Esophagus muscularis mucosa (tissue), 3 donors: ENCODE measurements at regions not wholly inside any gene's neighbourhood (a gene's known extent, or its start where the extent isn't known, plus 50 kb on each side); places are given as distances from the start of the nearest gene placed in this dataset.
"Not testable (repeated sequence)": the region's sequence is repeated elsewhere in the genome, so short reads cannot be mapped to it uniquely, and the experiment has no call there.

Source experiments
- POLR2A ChIP-seq: fragments of 450-650 bp; IDR thresholded peaks from one replicate; pipeline ENCODE4 v1.6.1; 2017; ENCODE audit warnings: antibody characterized with exemption, moderate library complexity, mild to moderate bottlenecking, low read depth
- POLR2AphosphoS5 ChIP-seq, 2 donors: sonication (generic); formaldehyde crosslinking; IDR thresholded peaks; one replicate each; pipeline ENCODE4 v1.6.1; 2017; ENCODE audit warnings: antibody characterized with exemption in 2 of 2
- TF ChIP-seq, protein P1 (sequence below), 3 experiments: fragments of 200-600 bp in 2 of 3; fragments of 450-650 bp in 1 of 3; sonication (generic) in 2 of 3; IDR thresholded peaks; one replicate each; pipeline ENCODE4 v1.5.1; 2017 to 2019; ENCODE audit warnings: antibody characterized with exemption in 3 of 3, mild to moderate bottlenecking in 2 of 3, moderate library complexity in 1 of 3

DNA sequence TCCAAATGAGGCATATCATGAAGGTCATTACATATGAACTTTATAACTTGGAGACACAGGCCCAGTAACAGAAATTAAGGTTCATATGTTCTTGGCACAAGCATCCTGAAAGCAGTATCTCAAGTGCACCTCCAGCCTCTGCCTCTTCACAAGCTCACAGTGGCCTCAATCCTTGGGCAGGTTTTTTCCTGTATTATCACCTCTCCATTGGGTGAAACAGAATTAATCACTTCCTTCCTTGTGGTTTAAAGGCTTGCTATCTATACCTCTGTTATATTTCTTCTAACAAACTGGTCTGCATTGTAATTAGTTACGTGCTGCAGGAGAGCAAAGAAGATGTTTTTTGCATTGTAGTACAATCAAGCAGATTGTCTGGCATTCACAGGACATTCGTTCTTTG, 471.0 kb downstream of the FOXD4L4 start:
- not testable (repeated sequence) for TF ChIP-seq POLR2AphosphoS5 (IDR thresholded peaks at IDR 0.05); POLR2A
- TF ChIP-seq, protein P1, sequence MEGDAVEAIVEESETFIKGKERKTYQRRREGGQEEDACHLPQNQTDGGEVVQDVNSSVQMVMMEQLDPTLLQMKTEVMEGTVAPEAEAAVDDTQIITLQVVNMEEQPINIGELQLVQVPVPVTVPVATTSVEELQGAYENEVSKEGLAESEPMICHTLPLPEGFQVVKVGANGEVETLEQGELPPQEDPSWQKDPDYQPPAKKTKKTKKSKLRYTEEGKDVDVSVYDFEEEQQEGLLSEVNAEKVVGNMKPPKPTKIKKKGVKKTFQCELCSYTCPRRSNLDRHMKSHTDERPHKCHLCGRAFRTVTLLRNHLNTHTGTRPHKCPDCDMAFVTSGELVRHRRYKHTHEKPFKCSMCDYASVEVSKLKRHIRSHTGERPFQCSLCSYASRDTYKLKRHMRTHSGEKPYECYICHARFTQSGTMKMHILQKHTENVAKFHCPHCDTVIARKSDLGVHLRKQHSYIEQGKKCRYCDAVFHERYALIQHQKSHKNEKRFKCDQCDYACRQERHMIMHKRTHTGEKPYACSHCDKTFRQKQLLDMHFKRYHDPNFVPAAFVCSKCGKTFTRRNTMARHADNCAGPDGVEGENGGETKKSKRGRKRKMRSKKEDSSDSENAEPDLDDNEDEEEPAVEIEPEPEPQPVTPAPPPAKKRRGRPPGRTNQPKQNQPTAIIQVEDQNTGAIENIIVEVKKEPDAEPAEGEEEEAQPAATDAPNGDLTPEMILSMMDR (IDR thresholded peaks at IDR 0.05), result not testable (repeated sequence)
